SK-N-SH treated with all-trans-retinoic acid at 6 μM for 48 hours (cell line): ENCODE measurements at regions not wholly inside any gene's neighbourhood (a gene's known extent, or its start where the extent isn't known, plus 50 kb on each side); places are given as distances from the start of the nearest gene placed in this dataset.

Experiments
- ARNTL ChIP-seq: fragments of 450-650 bp; formaldehyde crosslinking; IDR thresholded peaks from 2 replicates; pipeline ENCODE4 v1.5.0; 2020; ENCODE audit warnings: low read depth, mild to moderate bottlenecking, moderate library complexity, borderline replicate concordance
- BACH2 ChIP-seq: fragments of 250-450 bp; sonication (Bioruptor Pico); IDR thresholded peaks from 2 replicates; pipeline ENCODE4 v1.9.0; 2021; ENCODE audit warnings: mild to moderate bottlenecking, borderline replicate concordance
- PATZ1 ChIP-seq: fragments of 250-450 bp; sonication (Bioruptor Pico); IDR thresholded peaks from 2 replicates; pipeline ENCODE4 v1.8.0; 2020; ENCODE audit warnings: mild to moderate bottlenecking, moderate library complexity, borderline replicate concordance
- POU6F1 ChIP-seq: fragments of 250-450 bp; sonication (Bioruptor Pico); IDR thresholded peaks from 2 replicates; pipeline ENCODE4 v1.8.0; 2021; ENCODE audit warnings: low read depth, mild to moderate bottlenecking, moderate library complexity, borderline replicate concordance
- TOX ChIP-seq: fragments of 250-450 bp; sonication (Bioruptor Pico); IDR thresholded peaks from 2 replicates; pipeline ENCODE4 v1.8.0; 2021; ENCODE audit warnings: mild to moderate bottlenecking, moderate library complexity, borderline replicate concordance
- ZFP30 ChIP-seq: fragments of 450-650 bp; formaldehyde crosslinking; IDR thresholded peaks from 2 replicates; pipeline ENCODE4 v1.5.0; 2022; ENCODE audit warnings: mild to moderate bottlenecking, moderate library complexity
- ZNF8 ChIP-seq: fragments of 450-650 bp; formaldehyde crosslinking; IDR thresholded peaks from 2 replicates; pipeline ENCODE4 v1.5.0; 2020; ENCODE audit warnings: mild to moderate bottlenecking, moderate library complexity

GRCh38 chr14:30125322-30125979, 197.8 kb upstream of the PRKD1 start:
- no peak for TF ChIP-seq ARNTL (CRISPR knock-in tag)
- no peak for TF ChIP-seq TOX (CRISPR knock-in tag)
- no peak for TF ChIP-seq PATZ1 (CRISPR knock-in tag)
- TF ChIP-seq BACH2 (CRISPR knock-in tag) = no peak
- TF ChIP-seq POU6F1 = no peak
- no peak for TF ChIP-seq ZNF8 (CRISPR knock-in tag)
- no peak for TF ChIP-seq ZFP30 (CRISPR knock-in tag)
